H1 (cell line): ENCODE measurements at regions not wholly inside any gene's neighbourhood (a gene's known extent, or its start where the extent isn't known, plus 50 kb on each side); places are given as distances from the start of the nearest gene placed in this dataset.

Source experiments
- JUND ChIP-seq: IDR thresholded peaks from 2 replicates; pipeline ENCODE4 v1.6.1; 2011; ENCODE audit warnings: mild to moderate bottlenecking, improper control_type of control experiment, low read length
- RAD21 ChIP-seq, 2 experiments: IDR thresholded peaks in 1 of 2; conservative IDR thresholded peaks in 1 of 2; 2 replicates each; pipeline ENCODE4 v1.6.1; 2011; ENCODE audit warnings: low read depth in 2 of 2, low read length in 2 of 2, improper control_type of control experiment in 1 of 2, inconsistent platforms in 1 of 2, mild to moderate bottlenecking in 1 of 2, moderate library complexity in 1 of 2
- TF ChIP-seq, protein P1 (sequence below): IDR thresholded peaks from 2 replicates; pipeline ENCODE4 v1.6.1; 2012; ENCODE audit warnings: inconsistent platforms
- TF ChIP-seq, protein P2 (sequence below): IDR thresholded peaks from 2 replicates; pipeline ENCODE4 v1.6.1; 2011; ENCODE audit warnings: low read length, improper control_type of control experiment
- TF ChIP-seq, protein P3 (sequence below): IDR thresholded peaks from 2 replicates; pipeline ENCODE4 v1.6.1; 2012; ENCODE audit warnings: low read length, inconsistent platforms

- TF ChIP-seq, protein P1, sequence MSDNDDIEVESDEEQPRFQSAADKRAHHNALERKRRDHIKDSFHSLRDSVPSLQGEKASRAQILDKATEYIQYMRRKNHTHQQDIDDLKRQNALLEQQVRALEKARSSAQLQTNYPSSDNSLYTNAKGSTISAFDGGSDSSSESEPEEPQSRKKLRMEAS: no peak
- TF ChIP-seq JUND (no peak), RAD21 (IDR thresholded peaks at IDR 0.05 in 1 of 2, conservative IDR thresholded peaks at IDR 0.05 in 1 of 2; ENCODE audit: low read depth in 2 of 2, low read length in 2 of 2) (peak; percentile 51 to 59)
- TF ChIP-seq, protein P2, sequence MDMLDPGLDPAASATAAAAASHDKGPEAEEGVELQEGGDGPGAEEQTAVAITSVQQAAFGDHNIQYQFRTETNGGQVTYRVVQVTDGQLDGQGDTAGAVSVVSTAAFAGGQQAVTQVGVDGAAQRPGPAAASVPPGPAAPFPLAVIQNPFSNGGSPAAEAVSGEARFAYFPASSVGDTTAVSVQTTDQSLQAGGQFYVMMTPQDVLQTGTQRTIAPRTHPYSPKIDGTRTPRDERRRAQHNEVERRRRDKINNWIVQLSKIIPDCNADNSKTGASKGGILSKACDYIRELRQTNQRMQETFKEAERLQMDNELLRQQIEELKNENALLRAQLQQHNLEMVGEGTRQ: no peak
- TF ChIP-seq, protein P3, sequence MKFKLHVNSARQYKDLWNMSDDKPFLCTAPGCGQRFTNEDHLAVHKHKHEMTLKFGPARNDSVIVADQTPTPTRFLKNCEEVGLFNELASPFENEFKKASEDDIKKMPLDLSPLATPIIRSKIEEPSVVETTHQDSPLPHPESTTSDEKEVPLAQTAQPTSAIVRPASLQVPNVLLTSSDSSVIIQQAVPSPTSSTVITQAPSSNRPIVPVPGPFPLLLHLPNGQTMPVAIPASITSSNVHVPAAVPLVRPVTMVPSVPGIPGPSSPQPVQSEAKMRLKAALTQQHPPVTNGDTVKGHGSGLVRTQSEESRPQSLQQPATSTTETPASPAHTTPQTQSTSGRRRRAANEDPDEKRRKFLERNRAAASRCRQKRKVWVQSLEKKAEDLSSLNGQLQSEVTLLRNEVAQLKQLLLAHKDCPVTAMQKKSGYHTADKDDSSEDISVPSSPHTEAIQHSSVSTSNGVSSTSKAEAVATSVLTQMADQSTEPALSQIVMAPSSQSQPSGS: no peak
Measured at GRCh38 chrX:122739770-122740169, 444.3 kb upstream of the GRIA3 start (continued).
